ENCODE measurements at regions not wholly inside any gene's neighbourhood (a gene's known extent, or its start where the extent isn't known, plus 50 kb on each side); places are given as distances from the start of the nearest gene placed in this dataset.

- no peaks in the 10 kb centered on the region for H3K36me3 ChIP-seq (ENCODE audit: insufficient read depth, low read length)
- H3K4me3 ChIP-seq (ENCODE audit: low read length): no peak overlapping the region
- no peaks in the 10 kb centered on the region for H3K9me3 ChIP-seq (ENCODE audit: insufficient read depth, low read depth, low read length)
- 62% methylated on average over 3 of the region's 3 CpGs for WGBS
- no peak overlapping the region for H3K9ac ChIP-seq (ENCODE audit: low read depth, low read length)
- H3K27me3 ChIP-seq (ENCODE audit: insufficient read depth, low read length): no peaks in the 10 kb centered on the region
- no peaks in the 10 kb centered on the region for H3K4me1 ChIP-seq (ENCODE audit: insufficient read depth, low read length)
- no peak overlapping the region for H3K27ac ChIP-seq (ENCODE audit: low read depth, low read length)
Measured at GRCh38 chr15:70466305-70466704, 297.1 kb downstream of the UACA start.

GRCh38 chr15:70465812-70466211, 297.5 kb downstream of the UACA start:
- WGBS: 96% methylated on average over 4 of the region's 4 CpGs
- no peaks in the 10 kb centered on the region for H3K9me3 ChIP-seq (ENCODE audit: insufficient read depth, low read depth, low read length)
- H3K36me3 ChIP-seq (ENCODE audit: insufficient read depth, low read length): no peaks in the 10 kb centered on the region
- H3K27me3 ChIP-seq (ENCODE audit: insufficient read depth, low read length): no peaks in the 10 kb centered on the region
- H3K4me1 ChIP-seq (ENCODE audit: insufficient read depth, low read length): no peaks in the 10 kb centered on the region
- H3K27ac ChIP-seq (ENCODE audit: low read depth, low read length): no peak overlapping the region
- H3K9ac ChIP-seq (ENCODE audit: low read depth, low read length): no peak overlapping the region
- H3K4me3 ChIP-seq (ENCODE audit: low read length): no peak overlapping the region

- no peak overlapping the region for H3K27ac ChIP-seq (ENCODE audit: low read depth, low read length)
Measured at GRCh38 chr15:70463453-70463834, 299.9 kb downstream of the UACA start.

GRCh38 chr15:70461992-70462391, 301.4 kb downstream of the UACA start:
- H3K9ac ChIP-seq (ENCODE audit: low read depth, low read length): no peak overlapping the region
- H3K27ac ChIP-seq (ENCODE audit: low read depth, low read length): no peak overlapping the region
- H3K4me1 ChIP-seq (ENCODE audit: insufficient read depth, low read length): no peaks in the 10 kb centered on the region
- WGBS: 81% methylated on average over 1 of the region's 1 CpG
- H3K36me3 ChIP-seq (ENCODE audit: insufficient read depth, low read length): no peaks in the 10 kb centered on the region
- H3K4me3 ChIP-seq (ENCODE audit: low read length): no peak overlapping the region
- H3K27me3 ChIP-seq (ENCODE audit: insufficient read depth, low read length): no peaks in the 10 kb centered on the region
- no peaks in the 10 kb centered on the region for H3K9me3 ChIP-seq (ENCODE audit: insufficient read depth, low read depth, low read length)

More at GRCh38 chr15:70463453-70463834, 299.9 kb downstream of the UACA start:
- H3K9ac ChIP-seq (ENCODE audit: low read depth, low read length): no peak overlapping the region
- no peaks in the 10 kb centered on the region for H3K4me1 ChIP-seq (ENCODE audit: insufficient read depth, low read length)
- H3K4me3 ChIP-seq (ENCODE audit: low read length): no peak overlapping the region
- WGBS: 0% methylated on average over 1 of the region's 1 CpG
- no peaks in the 10 kb centered on the region for H3K36me3 ChIP-seq (ENCODE audit: insufficient read depth, low read length)
- no peaks in the 10 kb centered on the region for H3K9me3 ChIP-seq (ENCODE audit: insufficient read depth, low read depth, low read length)
- no peaks in the 10 kb centered on the region for H3K27me3 ChIP-seq (ENCODE audit: insufficient read depth, low read length)

- no peaks in the 10 kb centered on the region for H3K4me1 ChIP-seq (ENCODE audit: insufficient read depth, low read length)
- H3K36me3 ChIP-seq (ENCODE audit: insufficient read depth, low read length): no peaks in the 10 kb centered on the region
- H3K9me3 ChIP-seq (ENCODE audit: insufficient read depth, low read depth, low read length): no peaks in the 10 kb centered on the region
- H3K9ac ChIP-seq (ENCODE audit: low read depth, low read length): no peak overlapping the region
- H3K4me3 ChIP-seq (ENCODE audit: low read length): no peak overlapping the region
- 79% methylated on average over 1 of the region's 1 CpG for WGBS
- H3K27ac ChIP-seq (ENCODE audit: low read depth, low read length): no peak overlapping the region
- H3K27me3 ChIP-seq (ENCODE audit: insufficient read depth, low read length): no peaks in the 10 kb centered on the region
Measured at GRCh38 chr15:70461017-70461416, 302.3 kb downstream of the UACA start.

GRCh38 chr15:70459312-70459711, 304.0 kb downstream of the UACA start:
- WGBS: 93% methylated on average over 4 of the region's 4 CpGs
- no peaks in the 10 kb centered on the region for H3K27me3 ChIP-seq (ENCODE audit: insufficient read depth, low read length)
- no peaks in the 10 kb centered on the region for H3K36me3 ChIP-seq (ENCODE audit: insufficient read depth, low read length)
- H3K4me1 ChIP-seq (ENCODE audit: insufficient read depth, low read length): no peaks in the 10 kb centered on the region
- H3K27ac ChIP-seq (ENCODE audit: low read depth, low read length): no peak overlapping the region
- H3K9me3 ChIP-seq (ENCODE audit: insufficient read depth, low read depth, low read length): no peaks in the 10 kb centered on the region
- no peak overlapping the region for H3K9ac ChIP-seq (ENCODE audit: low read depth, low read length)
- H3K4me3 ChIP-seq (ENCODE audit: low read length): no peak overlapping the region

- Histone ChIP-seq H3K4me3 (ENCODE audit: low read length) (no peak overlapping the region), H3K27me3 (ENCODE audit: insufficient read depth, low read length) (peaks cover 8% of the 10 kb centered on the region), H3K4me1 (ENCODE audit: insufficient read depth, low read length) (peaks cover 15% of the 10 kb centered on the region; the same call in 1 of the 2 replicates), H3K27ac (ENCODE audit: low read depth, low read length) (no peak overlapping the region), H3K36me3 (ENCODE audit: insufficient read depth, low read length) (no peaks in the 10 kb centered on the region), H3K9ac (ENCODE audit: low read depth, low read length) (no peak overlapping the region), H3K9me3 (ENCODE audit: insufficient read depth, low read depth, low read length) (no peaks in the 10 kb centered on the region)
- 96% methylated on average over 5 of the region's 5 CpGs for WGBS
Measured at GRCh38 chr15:70453766-70454165, 309.6 kb downstream of the UACA start.

- no peak overlapping the region for H3K4me3 ChIP-seq (ENCODE audit: low read length)
- H3K9me3 ChIP-seq (ENCODE audit: insufficient read depth, low read depth, low read length): no peaks in the 10 kb centered on the region
- WGBS: 78% methylated on average over 6 of the region's 6 CpGs
- peaks cover 9% of the 10 kb centered on the region for H3K27me3 ChIP-seq (ENCODE audit: insufficient read depth, low read length)
- H3K36me3 ChIP-seq (ENCODE audit: insufficient read depth, low read length): no peaks in the 10 kb centered on the region
- no peak overlapping the region for H3K27ac ChIP-seq (ENCODE audit: low read depth, low read length)
- no peak overlapping the region for H3K9ac ChIP-seq (ENCODE audit: low read depth, low read length)
- peaks cover 15% of the 10 kb centered on the region; the same call in 1 of the 2 replicates for H3K4me1 ChIP-seq (ENCODE audit: insufficient read depth, low read length)
Measured at GRCh38 chr15:70453238-70453637, 310.1 kb downstream of the UACA start.

GRCh38 chr15:70451821-70452653, 311.3 kb downstream of the UACA start:
- WGBS: 9% methylated on average over 25 of the region's 26 CpGs

GRCh38 chr15:70450142-70450443, 313.3 kb downstream of the UACA start:
- no peak overlapping the region for H3K27ac ChIP-seq (ENCODE audit: low read depth, low read length)
- no peak overlapping the region for H3K4me3 ChIP-seq (ENCODE audit: low read length)
- no peaks in the 10 kb centered on the region for H3K9me3 ChIP-seq (ENCODE audit: insufficient read depth, low read depth, low read length)
- peaks cover 15% of the 10 kb centered on the region; the same call in 1 of the 2 replicates for H3K4me1 ChIP-seq (ENCODE audit: insufficient read depth, low read length)
- H3K36me3 ChIP-seq (ENCODE audit: insufficient read depth, low read length): no peaks in the 10 kb centered on the region
- 92% methylated on average over 3 of the region's 3 CpGs for WGBS
- H3K9ac ChIP-seq (ENCODE audit: low read depth, low read length): no peak overlapping the region
- peaks cover 14% of the 10 kb centered on the region for H3K27me3 ChIP-seq (ENCODE audit: insufficient read depth, low read length)

More at GRCh38 chr15:70451821-70452653, 311.3 kb downstream of the UACA start:
- Histone ChIP-seq H3K9ac (ENCODE audit: low read depth, low read length) (no peak overlapping the region), H3K36me3 (ENCODE audit: insufficient read depth, low read length) (no peaks in the 10 kb centered on the region), H3K4me3 (ENCODE audit: low read length) (peak overlapping the region; percentile 37), H3K27ac (ENCODE audit: low read depth, low read length) (no peak overlapping the region), H3K27me3 (ENCODE audit: insufficient read depth, low read length) (peaks cover 13% of the 10 kb centered on the region), H3K9me3 (ENCODE audit: insufficient read depth, low read depth, low read length) (no peaks in the 10 kb centered on the region), H3K4me1 (ENCODE audit: insufficient read depth, low read length) (peaks cover 15% of the 10 kb centered on the region; the same call in 1 of the 2 replicates)

GRCh38 chr15:70449311-70450141, 313.8 kb downstream of the UACA start:
- H3K4me3 ChIP-seq (ENCODE audit: low read length): no peak overlapping the region
- peaks cover 14% of the 10 kb centered on the region for H3K27me3 ChIP-seq (ENCODE audit: insufficient read depth, low read length)
- no peaks in the 10 kb centered on the region for H3K36me3 ChIP-seq (ENCODE audit: insufficient read depth, low read length)
- peaks cover 15% of the 10 kb centered on the region; the same call in 1 of the 2 replicates for H3K4me1 ChIP-seq (ENCODE audit: insufficient read depth, low read length)
- no peaks in the 10 kb centered on the region for H3K9me3 ChIP-seq (ENCODE audit: insufficient read depth, low read depth, low read length)
- H3K9ac ChIP-seq (ENCODE audit: low read depth, low read length): no peak overlapping the region
- 93% methylated on average over 1 of the region's 1 CpG for WGBS
- no peak overlapping the region for H3K27ac ChIP-seq (ENCODE audit: low read depth, low read length)
